HepG2 (cell line): ENCODE measurements at regions not wholly inside any gene's neighbourhood (a gene's known extent, or its start where the extent isn't known, plus 50 kb on each side); places are given as distances from the start of the nearest gene placed in this dataset.

Source experiments
- ATAC-seq: fragments of 200-7000 bp; cut with Tn5 transposase; 3 replicates; pipeline ENCODE4 v1.9.1; 2020; ENCODE audit warnings: mild to moderate bottlenecking, moderate library complexity
- BruUV-seq: library from RNA; stranded (reverse); fragments of 400-500 nt; replicated peaks from 2 replicates; lab custom pipeline; 2021; lab: Mats Ljungman, UMichigan
- CTCF ChIA-PET: fragments of 300-600 bp; formaldehyde crosslinking; extraction: SDS; loops from one replicate; lab custom pipeline; 2021; ENCODE audit warnings: low total read pairs, inconsistent platforms, low intra/inter-chr PET ratio; lab: Yijun Ruan, JAX
- POLR2A ChIA-PET: fragments of 350-600 bp; sonication (Branson Sonifier 250); formaldehyde crosslinking; loops from one replicate; lab custom pipeline; 2020; ENCODE audit warnings: antibody characterized with exemption, inconsistent platforms; lab: Yijun Ruan, JAX
- DNase-seq: peaks from one replicate; pipeline ENCODE4 v3.0.0-alpha.2; 2015; ENCODE audit warnings: low spot score
- FAIRE-seq: peaks from 3 replicates; lab custom pipeline; 2011; peaks lifted over from hg19 to GRCh38; lab: Jason Lieb, UNC
- H2AFZ ChIP-seq: one replicate; pipeline ENCODE4 v1.6.1; 2011; ENCODE audit warnings: low read length, inconsistent platforms
- H3K27ac ChIP-seq: fragments of 300-600 bp; 3 replicates; pipeline ENCODE4 v1.8.0; 2011; ENCODE audit warnings: mixed run types, mild to moderate bottlenecking, mixed read lengths, low read length, inconsistent platforms; ENCODE audit not compliant: insufficient read depth; ENCODE audit errors: extremely low read length
- H3K27me3 ChIP-seq, 2 experiments: fragments of 200-600 bp in 1 of 2; 2 replicates in 1 of 2; 3 replicates in 1 of 2; pipeline versions ENCODE4 v1.6.0 to v1.8.0; 2011; ENCODE audit warnings: low read length in 2 of 2, mild to moderate bottlenecking in 2 of 2, moderate library complexity in 2 of 2, inconsistent platforms in 1 of 2; ENCODE audit not compliant: insufficient read depth in 2 of 2, control insufficient read depth in 1 of 2
- H3K36me3 ChIP-seq, 2 experiments: fragments of 200-600 bp in 1 of 2; replicated peaks in 1 of 2; 2 replicates in 1 of 2; 3 replicates in 1 of 2; pipeline versions ENCODE4 v1.5.1 to v1.8.0; 2011; ENCODE audit warnings: low read length in 2 of 2, inconsistent platforms in 1 of 2; ENCODE audit not compliant: insufficient read depth in 2 of 2, control insufficient read depth in 1 of 2
- H3K4me1 ChIP-seq: 2 replicates; pipeline ENCODE4 v1.5.1; 2012; ENCODE audit warnings: low read length, inconsistent platforms; ENCODE audit not compliant: insufficient read depth
- H3K4me2 ChIP-seq: 2 replicates; pipeline ENCODE4 v1.6.0; 2011; ENCODE audit warnings: low read depth, low read length, inconsistent platforms
- H3K4me3 ChIP-seq, 3 experiments: fragments of 200-600 bp in 1 of 3; sonication (generic), shearing (Covaris generic) in 1 of 3; replicated peaks in 1 of 3; 2 replicates each; pipeline ENCODE4 v1.5.1; 2011 to 2016; ENCODE audit warnings: low read length in 3 of 3, inconsistent platforms in 2 of 3, low read depth in 2 of 3, mild to moderate bottlenecking in 2 of 3, control low read depth in 1 of 3, mixed read lengths in 1 of 3; ENCODE audit not compliant: insufficient read depth in 1 of 3
- H3K79me2 ChIP-seq: one replicate; pipeline ENCODE4 v1.6.1; 2011; ENCODE audit warnings: low read length, inconsistent platforms; ENCODE audit not compliant: insufficient read depth
- H3K9ac ChIP-seq: 2 replicates; pipeline ENCODE4 v1.6.0; 2011; ENCODE audit warnings: mild to moderate bottlenecking, low read depth, low read length, inconsistent platforms; ENCODE audit not compliant: insufficient read depth
- H3K9me3 ChIP-seq: 2 replicates; pipeline ENCODE4 v1.5.1; 2012; ENCODE audit warnings: mild to moderate bottlenecking, low read length
- H4K20me1 ChIP-seq: 2 replicates; pipeline ENCODE4 v1.6.0; 2011; ENCODE audit warnings: inconsistent platforms, mild to moderate bottlenecking, low read length, moderate library complexity; ENCODE audit not compliant: insufficient read depth
- CERS6 ChIP-seq: sonication (generic); formaldehyde crosslinking; IDR thresholded peaks from 2 replicates; pipeline ENCODE4 v1.5.0; 2020; ENCODE audit warnings: missing genetic modification reagents
- DNMT3B ChIP-seq: conservative IDR thresholded peaks from 2 replicates; pipeline ENCODE4 v1.6.1; 2016; ENCODE audit warnings: missing biosample characterization, control low read depth
- KAT2B ChIP-seq: fragments of 150-350 bp; IDR thresholded peaks from 2 replicates; pipeline ENCODE4 v1.6.1; 2014; ENCODE audit warnings: low read depth, low read length, borderline replicate concordance
- KLF16 ChIP-seq, 2 experiments: sonication (generic) in 1 of 2; formaldehyde crosslinking in 1 of 2; IDR thresholded peaks; 2 replicates each; pipeline versions ENCODE4 v1.6.1 to v1.8.0; 2016 to 2023; ENCODE audit warnings: missing genetic modification reagents in 2 of 2, missing compliant biosample characterization in 1 of 2
- MYNN ChIP-seq: sonication (generic); formaldehyde crosslinking; IDR thresholded peaks from 2 replicates; pipeline ENCODE4 v1.4.0; 2020; ENCODE audit warnings: mild to moderate bottlenecking, low read depth, missing genetic modification reagents
- PHF21A ChIP-seq: sonication (generic); formaldehyde crosslinking; IDR thresholded peaks from 2 replicates; pipeline ENCODE4 v1.5.0; 2020; ENCODE audit warnings: mild to moderate bottlenecking, missing genetic modification reagents
- POLR2AphosphoS2 ChIP-seq: IDR thresholded peaks from 2 replicates; pipeline ENCODE4 v1.6.1; 2011; ENCODE audit warnings: low read depth, low read length, improper control_type of control experiment
- RARA ChIP-seq: IDR thresholded peaks from 2 replicates; pipeline ENCODE4 v1.6.1; 2016; ENCODE audit warnings: missing genetic modification reagents, missing compliant biosample characterization
- SUZ12 ChIP-seq: fragments of 150-350 bp; IDR thresholded peaks from 2 replicates; pipeline ENCODE4 v1.6.1; 2014; ENCODE audit warnings: low read depth, low read length
- TAF15 ChIP-seq: fragments of 200-400 bp; formaldehyde crosslinking; IDR thresholded peaks from one replicate; pipeline ENCODE4 v1.6.1; 2018; ENCODE audit warnings: mild to moderate bottlenecking, low read depth, low read length; ENCODE audit not compliant: poor library complexity, severe bottlenecking
- TBP ChIP-seq: sonication (generic); formaldehyde crosslinking; IDR thresholded peaks from 2 replicates; pipeline ENCODE4 v1.5.0; 2020; ENCODE audit warnings: missing genetic modification reagents
- ZBTB37 ChIP-seq: sonication (generic); formaldehyde crosslinking; IDR thresholded peaks from 2 replicates; pipeline ENCODE4 v1.4.0; 2020; ENCODE audit warnings: mild to moderate bottlenecking, missing genetic modification reagents
- ZKSCAN8 ChIP-seq: IDR thresholded peaks from 2 replicates; pipeline ENCODE4 v1.6.1; 2016; ENCODE audit warnings: borderline replicate concordance, missing genetic modification reagents, missing compliant biosample characterization
- ZNF3 ChIP-seq: IDR thresholded peaks from 2 replicates; pipeline ENCODE4 v1.7.0; 2017; ENCODE audit warnings: inconsistent platforms
- ZNF644 ChIP-seq: IDR thresholded peaks from 2 replicates; pipeline ENCODE4 v1.6.1; 2016; ENCODE audit warnings: low read depth
- WGBS: methylation state at CpG from one replicate; pipeline ENCODE4 v1.1.6; 2017; ENCODE audit warnings: low lambda C conversion rate; 5-methylcytosine and 5-hydroxymethylcytosine counted together
- in situ Hi-C: cut with HindIII; loops from 2 replicates; pipeline ENCODE4 v1.10.0; 2017; ENCODE audit warnings: low pct_unique_long_range_greater_than_20kb; ENCODE audit not compliant: extremely low pct_ligation_motif_present
- intact Hi-C: fragments of 100-400 bp; cut with micrococcal nuclease; formaldehyde crosslinking; loops from one replicate; pipeline ENCODE4 v1.10.0; 2022; ENCODE audit not compliant: unreplicated experiment
- TF ChIP-seq, protein P1 (sequence below): IDR thresholded peaks from 2 replicates; pipeline ENCODE4 v1.6.1; 2016; ENCODE audit warnings: mild to moderate bottlenecking
- TF ChIP-seq, protein P2 (sequence below): sonication (generic); formaldehyde crosslinking; IDR thresholded peaks from 2 replicates; pipeline ENCODE4 v1.8.1; 2022; ENCODE audit warnings: low read depth, mild to moderate bottlenecking, missing genetic modification reagents

- TF ChIP-seq RARA (CRISPR knock-in tag) (no peak), KAT2B (no peak), TAF15 (no peak), MYNN (CRISPR knock-in tag) (no peak), PHF21A (CRISPR knock-in tag) (no peak), DNMT3B (CRISPR knock-in tag) (no peak), SUZ12 (no peak), ZKSCAN8 (CRISPR knock-in tag) (no peak), ZBTB37 (no peak), KLF16 (CRISPR knock-in tag; IDR thresholded peaks at IDR 0.05) (no peak), POLR2AphosphoS2 (no peak)
- TF ChIP-seq, protein P1, sequence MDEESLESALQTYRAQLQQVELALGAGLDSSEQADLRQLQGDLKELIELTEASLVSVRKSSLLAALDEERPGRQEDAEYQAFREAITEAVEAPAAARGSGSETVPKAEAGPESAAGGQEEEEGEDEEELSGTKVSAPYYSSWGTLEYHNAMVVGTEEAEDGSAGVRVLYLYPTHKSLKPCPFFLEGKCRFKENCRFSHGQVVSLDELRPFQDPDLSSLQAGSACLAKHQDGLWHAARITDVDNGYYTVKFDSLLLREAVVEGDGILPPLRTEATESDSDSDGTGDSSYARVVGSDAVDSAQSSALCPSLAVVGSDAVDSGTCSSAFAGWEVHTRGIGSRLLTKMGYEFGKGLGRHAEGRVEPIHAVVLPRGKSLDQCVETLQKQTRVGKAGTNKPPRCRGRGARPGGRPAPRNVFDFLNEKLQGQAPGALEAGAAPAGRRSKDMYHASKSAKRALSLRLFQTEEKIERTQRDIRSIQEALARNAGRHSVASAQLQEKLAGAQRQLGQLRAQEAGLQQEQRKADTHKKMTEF (CRISPR knock-in tag), result no peak
These were observed 133.0 kb downstream of the ENC1 start (continued) for GRCh38 chr5:74507370-74508005.

GRCh38 chr5:74506119-74506518 lies 134.4 kb downstream of the ENC1 start:
- CTCF ChIA-PET, result no interaction called here
- TF ChIP-seq ZNF644 (CRISPR knock-in tag) (no peak), CERS6 (CRISPR knock-in tag) (no peak), ZNF3 (CRISPR knock-in tag) (no peak), TBP (CRISPR knock-in tag) (no peak)
- TF ChIP-seq, protein P2, sequence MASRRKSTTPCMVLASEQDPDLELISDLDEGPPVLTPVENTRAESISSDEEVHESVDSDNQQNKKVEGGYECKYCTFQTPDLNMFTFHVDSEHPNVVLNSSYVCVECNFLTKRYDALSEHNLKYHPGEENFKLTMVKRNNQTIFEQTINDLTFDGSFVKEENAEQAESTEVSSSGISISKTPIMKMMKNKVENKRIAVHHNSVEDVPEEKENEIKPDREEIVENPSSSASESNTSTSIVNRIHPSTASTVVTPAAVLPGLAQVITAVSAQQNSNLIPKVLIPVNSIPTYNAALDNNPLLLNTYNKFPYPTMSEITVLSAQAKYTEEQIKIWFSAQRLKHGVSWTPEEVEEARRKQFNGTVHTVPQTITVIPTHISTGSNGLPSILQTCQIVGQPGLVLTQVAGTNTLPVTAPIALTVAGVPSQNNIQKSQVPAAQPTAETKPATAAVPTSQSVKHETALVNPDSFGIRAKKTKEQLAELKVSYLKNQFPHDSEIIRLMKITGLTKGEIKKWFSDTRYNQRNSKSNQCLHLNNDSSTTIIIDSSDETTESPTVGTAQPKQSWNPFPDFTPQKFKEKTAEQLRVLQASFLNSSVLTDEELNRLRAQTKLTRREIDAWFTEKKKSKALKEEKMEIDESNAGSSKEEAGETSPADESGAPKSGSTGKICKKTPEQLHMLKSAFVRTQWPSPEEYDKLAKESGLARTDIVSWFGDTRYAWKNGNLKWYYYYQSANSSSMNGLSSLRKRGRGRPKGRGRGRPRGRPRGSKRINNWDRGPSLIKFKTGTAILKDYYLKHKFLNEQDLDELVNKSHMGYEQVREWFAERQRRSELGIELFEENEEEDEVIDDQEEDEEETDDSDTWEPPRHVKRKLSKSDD, result no peak

More at GRCh38 chr5:74506119-74506518, 134.4 kb downstream of the ENC1 start:
- POLR2A ChIA-PET, result interaction anchor here (2.1 kb wide), 1 partner anchor 134 kb away, joined by 9 read pairs; the partner anchor contains the start of gene ENC1
- Histone ChIP-seq H2AFZ (no peak overlapping the region), H3K4me2 (no peak overlapping the region), H3K27me3 (no peaks in the 10 kb centered on the region), H3K9me3 (no peaks in the 10 kb centered on the region), H4K20me1 (no peaks in the 10 kb centered on the region), H3K27ac (no peak overlapping the region), H3K79me2 (no peaks in the 10 kb centered on the region), H3K4me1 (peaks cover 39% of the 10 kb centered on the region), H3K9ac (no peak overlapping the region), H3K36me3 (no peaks in the 10 kb centered on the region), H3K4me3 (no peak overlapping the region)
- FAIRE-seq (no peak), DNase-seq (no peak), ATAC-seq (no peak)
- in situ Hi-C loops, result no loop called here
- no TSS peak for BruUV-seq
- 98% methylated on average over 8 of the region's 8 CpGs for WGBS
- intact Hi-C loops, result no loop called here
